GM18505 (cell line): ENCODE measurements at regions not wholly inside any gene's neighbourhood (a gene's known extent, or its start where the extent isn't known, plus 50 kb on each side); places are given as distances from the start of the nearest gene placed in this dataset.
"Not testable (repeated sequence)": the region's sequence is repeated elsewhere in the genome, so short reads cannot be mapped to it uniquely, and the experiment has no call there.

Source experiments
- ATAC-seq: cut with Tn5 transposase; IDR thresholded peaks from one replicate; pipeline ENCODE4 v1.9.1; 2021; ENCODE audit not compliant: unreplicated experiment
- POLR2A ChIP-seq: IDR thresholded peaks from 4 replicates; pipeline ENCODE4 v1.6.1; 2011; ENCODE audit warnings: borderline replicate concordance; ENCODE audit not compliant: insufficient read depth, insufficient read length; ENCODE audit errors: extremely low read depth

DNA sequence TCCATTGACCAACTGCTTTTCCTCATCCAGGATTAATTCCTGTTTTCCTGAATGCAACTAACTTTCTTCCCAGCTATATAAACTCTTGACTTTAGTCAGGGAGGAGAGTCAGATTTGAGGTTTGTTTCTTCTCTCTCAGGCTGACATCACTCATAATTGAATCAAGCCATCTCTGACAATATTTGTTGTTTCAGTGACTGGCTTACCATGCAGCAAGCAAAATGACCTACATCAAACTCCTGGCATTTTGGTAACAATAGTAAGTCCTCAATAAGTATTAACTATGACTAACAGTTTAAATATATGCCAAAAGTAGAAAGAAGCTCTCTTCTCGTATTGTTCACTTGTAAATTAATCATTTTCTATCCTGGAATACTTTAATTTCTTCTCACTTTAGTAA is 625.7 kb upstream of the KCND2 start:
- TF ChIP-seq POLR2A, result no peak
- ATAC-seq, result no peak

DNA sequence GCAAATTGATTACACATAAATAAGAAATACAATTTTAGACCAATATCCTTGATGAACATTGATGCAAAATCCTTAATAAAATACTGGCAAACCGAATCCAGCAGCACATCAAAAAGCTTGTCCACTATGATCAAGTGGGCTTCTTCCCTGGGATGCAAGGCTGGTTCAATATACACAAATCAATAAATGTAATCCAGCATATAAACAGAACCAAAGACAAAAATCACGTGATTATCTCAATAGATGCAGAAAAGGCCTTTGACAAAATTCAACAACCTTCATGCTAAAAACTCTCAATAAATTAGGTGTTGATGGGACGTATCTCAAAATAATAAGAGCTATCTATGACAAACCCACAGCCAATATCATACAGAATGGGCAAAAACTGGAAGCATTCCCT is 624.2 kb upstream of the KCND2 start:
- ATAC-seq, result not testable (repeated sequence)

- ATAC-seq, result no peak
- no peak for TF ChIP-seq POLR2A
Measured at GRCh38 chr7:119660080-119660479, 612.9 kb upstream of the KCND2 start.

DNA sequence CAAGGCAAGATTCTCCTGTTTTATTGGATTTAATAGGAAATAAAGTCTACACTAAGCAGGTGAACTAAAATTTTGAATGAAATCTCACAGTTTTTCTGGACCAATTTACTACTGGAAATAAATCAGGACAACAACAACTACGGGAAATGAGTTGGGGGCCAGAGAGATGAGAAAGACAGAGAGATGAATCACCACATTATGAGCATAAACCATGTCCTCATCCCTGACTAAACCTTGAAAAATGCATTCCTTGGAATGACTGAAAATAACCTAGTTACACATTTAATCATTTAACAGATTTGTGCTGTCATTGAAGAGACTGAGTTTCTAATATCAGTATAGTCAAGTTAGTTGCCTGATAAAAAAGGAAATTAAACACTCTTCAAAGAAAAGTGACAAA is 608.4 kb upstream of the KCND2 start:
- no peak for TF ChIP-seq POLR2A
- no peak for ATAC-seq

DNA sequence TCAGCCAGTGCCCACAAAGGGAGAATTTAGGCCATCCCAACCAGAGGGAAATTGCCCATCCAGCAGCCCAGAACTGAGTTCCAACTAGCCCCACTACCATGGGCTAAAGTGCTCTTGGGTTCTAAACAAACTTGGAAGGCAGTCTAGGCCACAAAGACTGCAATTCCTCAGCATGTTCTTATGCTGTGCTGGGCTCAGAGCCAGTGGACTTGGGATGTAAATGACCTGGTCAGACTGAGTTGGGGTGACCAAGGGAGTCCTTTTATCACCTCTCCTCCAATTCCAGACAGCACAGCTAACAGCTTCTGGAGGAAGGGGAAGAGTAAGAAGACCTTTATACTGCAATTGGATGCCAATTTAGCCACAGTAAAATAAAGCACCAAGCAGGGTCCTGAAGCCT is 607.2 kb upstream of the KCND2 start:
- no peak for ATAC-seq
- TF ChIP-seq POLR2A, result no peak

DNA sequence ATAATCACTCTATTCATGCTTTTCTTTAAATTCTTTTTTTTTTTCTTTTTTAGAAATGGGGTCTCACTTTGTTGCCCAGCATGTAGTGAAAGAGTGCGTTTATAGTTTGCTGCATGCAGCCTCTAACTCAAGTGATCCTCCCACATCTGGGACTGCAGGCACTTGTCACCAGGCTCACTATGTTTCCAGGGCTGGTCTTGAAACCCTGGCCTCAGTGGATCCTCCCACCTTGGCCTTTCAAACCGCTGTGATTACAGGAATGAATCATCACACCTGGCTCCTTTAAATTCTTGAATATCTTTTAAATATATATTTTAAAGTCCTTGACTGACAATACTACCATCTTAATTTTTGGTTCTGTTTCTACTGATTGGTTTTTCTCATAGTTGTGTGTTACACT is 591.6 kb upstream of the KCND2 start:
- ATAC-seq, result no peak
- TF ChIP-seq POLR2A, result no peak

DNA sequence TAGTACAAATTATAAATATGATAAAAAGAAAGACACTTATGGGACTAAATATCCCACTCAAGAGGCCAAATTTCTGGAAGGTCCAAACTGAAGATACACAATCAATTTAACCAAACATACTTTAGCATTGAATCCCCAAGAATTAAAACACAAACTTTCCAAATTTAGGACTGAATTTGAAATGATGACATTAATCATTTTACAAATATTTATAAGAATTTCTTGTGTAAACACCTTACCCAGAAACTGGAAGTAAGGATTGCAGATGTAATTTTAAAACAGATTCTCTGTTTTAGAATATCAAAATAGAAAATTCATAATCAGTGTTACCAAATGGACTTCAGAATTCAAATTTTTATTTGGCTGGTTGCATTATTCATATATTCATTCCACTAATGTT is 588.2 kb upstream of the KCND2 start:
- ATAC-seq, result no peak
- TF ChIP-seq POLR2A, result no peak

DNA sequence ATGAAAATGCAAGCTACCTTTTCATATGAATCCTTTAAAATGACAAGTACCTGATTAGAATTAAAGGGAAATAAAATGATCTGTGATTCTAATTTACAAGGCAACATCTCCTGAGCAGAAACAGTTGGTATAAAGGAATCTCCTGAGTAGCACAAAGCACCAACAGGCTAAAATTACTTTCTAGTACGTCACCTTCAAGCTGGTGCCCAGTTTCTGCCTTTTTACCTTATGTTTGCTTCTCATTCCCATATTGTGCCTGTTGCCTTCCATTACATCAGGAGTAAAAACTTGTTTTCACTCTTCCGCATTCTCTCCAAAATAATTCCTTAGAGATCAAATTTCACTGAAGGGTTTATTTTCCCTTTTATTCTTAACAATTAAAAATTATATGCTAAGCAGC is 587.1 kb upstream of the KCND2 start:
- no peak for ATAC-seq
- no peak for TF ChIP-seq POLR2A

- ATAC-seq, result no peak
Measured at GRCh38 chr7:119688831-119689230, 584.1 kb upstream of the KCND2 start.

GRCh38 chr7:119692541-119692940 is 580.4 kb upstream of the KCND2 start:
- ATAC-seq, result no peak
- no peak for TF ChIP-seq POLR2A

More at GRCh38 chr7:119688831-119689230, 584.1 kb upstream of the KCND2 start:
- TF ChIP-seq POLR2A, result no peak

DNA sequence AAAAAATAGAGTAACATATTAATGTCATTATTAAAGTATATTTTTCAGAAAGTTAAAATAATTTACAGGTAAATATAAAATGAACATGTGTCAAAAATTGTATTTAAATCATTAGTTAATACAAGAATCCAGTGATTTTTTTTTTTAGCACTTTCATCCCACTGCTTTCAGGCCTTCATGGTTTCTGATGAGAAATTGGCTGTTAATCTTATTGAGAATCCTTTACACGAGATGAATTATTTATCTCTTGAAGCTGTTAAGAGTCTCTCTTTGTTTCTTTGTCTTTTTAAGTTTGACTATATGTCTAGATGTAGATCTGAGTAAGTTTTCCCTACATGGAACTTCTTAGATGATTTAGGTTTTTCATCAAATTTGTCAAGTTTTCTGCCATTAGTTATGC is 578.5 kb upstream of the KCND2 start:
- ATAC-seq, result no peak
- TF ChIP-seq POLR2A, result no peak

DNA sequence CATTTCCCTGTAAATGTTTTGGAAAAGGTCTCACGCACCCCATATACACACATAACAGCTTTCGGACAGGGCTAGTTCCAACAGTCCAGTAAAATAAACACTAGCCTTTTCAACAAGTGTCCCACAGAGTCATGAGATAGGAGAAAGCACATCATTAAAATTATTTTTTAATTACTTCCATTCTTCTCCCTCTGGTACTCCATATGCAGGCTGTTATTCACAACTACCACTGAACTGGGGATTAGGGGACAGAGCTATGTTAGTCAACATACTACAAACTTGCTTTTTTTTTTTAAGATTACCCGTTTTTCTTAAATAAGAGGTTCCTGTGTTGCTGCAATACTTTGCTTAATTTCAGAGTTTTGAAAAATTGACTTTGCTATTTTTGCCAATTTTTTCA is 576.6 kb upstream of the KCND2 start:
- no peak for ATAC-seq
- no peak for TF ChIP-seq POLR2A

GRCh38 chr7:119703895-119704294 is 569.1 kb upstream of the KCND2 start:
- ATAC-seq, result no peak
- no peak for TF ChIP-seq POLR2A

DNA sequence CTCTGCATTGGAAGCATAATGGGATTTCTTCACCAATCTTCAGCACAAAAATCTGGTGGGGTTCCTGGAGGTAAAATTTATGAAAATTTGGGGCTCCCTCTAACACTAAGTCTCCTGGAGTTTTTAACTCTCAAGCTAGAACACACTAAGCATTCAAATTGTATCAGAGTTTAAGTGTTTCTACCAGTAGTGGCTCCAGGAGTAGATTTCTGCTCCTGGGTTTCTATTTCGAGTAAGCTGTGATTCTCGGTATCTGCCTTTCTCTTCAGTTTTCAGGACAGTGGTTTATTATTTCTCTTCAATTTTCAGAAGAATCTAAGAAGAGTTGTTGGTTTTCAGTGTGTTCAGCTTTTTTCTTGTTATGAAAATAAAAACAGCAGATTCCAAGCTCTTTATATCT is 566.4 kb upstream of the KCND2 start:
- TF ChIP-seq POLR2A, result no peak
- no peak for ATAC-seq

DNA sequence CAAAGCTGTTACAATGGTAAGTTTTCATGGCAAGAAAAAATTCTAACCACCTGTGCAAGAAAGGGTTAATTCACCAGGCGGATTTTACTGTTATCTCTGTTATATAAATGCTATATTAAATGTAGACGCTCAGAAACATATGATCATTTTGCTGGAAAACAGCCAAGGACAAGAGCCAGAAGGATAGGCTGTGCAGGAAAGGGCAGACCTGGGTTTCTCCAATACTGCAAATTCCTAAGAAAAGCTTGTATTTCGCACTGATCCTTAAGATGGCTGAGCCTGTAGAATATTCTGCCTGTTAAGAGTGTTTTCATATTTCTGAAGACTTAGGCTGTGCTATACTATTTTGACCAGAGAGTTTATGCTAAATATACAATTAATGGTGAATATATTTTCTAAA is 564.1 kb upstream of the KCND2 start:
- no peak for ATAC-seq
- no peak for TF ChIP-seq POLR2A
